SH-SY5Y (cell line): ENCODE measurements at regions not wholly inside any gene's neighbourhood (a gene's known extent, or its start where the extent isn't known, plus 50 kb on each side); places are given as distances from the start of the nearest gene placed in this dataset.

Experiments
- GATA2 ChIP-seq: IDR thresholded peaks from 2 replicates; pipeline ENCODE4 v1.6.1; 2011; ENCODE audit warnings: mild to moderate bottlenecking, low read depth, low read length
- GATA3 ChIP-seq: IDR thresholded peaks from 2 replicates; pipeline ENCODE4 v1.6.1; 2011; ENCODE audit warnings: low read depth, mild to moderate bottlenecking, low read length, moderate library complexity

- TF ChIP-seq GATA3 (no peak), GATA2 (no peak)
Measured at GRCh38 chr15:95293456-95294031, 1037.0 kb upstream of the NR2F2 start.

- TF ChIP-seq GATA2 (no peak), GATA3 (no peak)
Measured at GRCh38 chr15:95295363-95295762, 1035.1 kb upstream of the NR2F2 start.

GRCh38 chr15:95295896-95296625 is 1034.4 kb upstream of the NR2F2 start:
- TF ChIP-seq GATA2: no peak
- TF ChIP-seq GATA3: no peak

- TF ChIP-seq GATA3: no peak
- TF ChIP-seq GATA2: no peak
Measured at GRCh38 chr15:95296643-95297042, 1033.9 kb upstream of the NR2F2 start.

- TF ChIP-seq GATA3 (no peak), GATA2 (no peak)
Measured at GRCh38 chr15:95298729-95299128, 1031.8 kb upstream of the NR2F2 start.

- TF ChIP-seq GATA2: no peak
- TF ChIP-seq GATA3: no peak
Measured at GRCh38 chr15:95300958-95301357, 1029.5 kb upstream of the NR2F2 start.

GRCh38 chr15:95302206-95302605 is 1028.3 kb upstream of the NR2F2 start:
- TF ChIP-seq GATA2 (no peak), GATA3 (no peak)

GRCh38 chr15:95302809-95303208 is 1027.7 kb upstream of the NR2F2 start:
- TF ChIP-seq GATA3: no peak
- TF ChIP-seq GATA2: no peak

GRCh38 chr15:95303713-95304112 is 1026.8 kb upstream of the NR2F2 start:
- no peak for TF ChIP-seq GATA3
- TF ChIP-seq GATA2: no peak

- no peak for TF ChIP-seq GATA3
- no peak for TF ChIP-seq GATA2
Measured at GRCh38 chr15:95304151-95304946, 1026.2 kb upstream of the NR2F2 start.

GRCh38 chr15:95304947-95305400 is 1025.5 kb upstream of the NR2F2 start:
- no peak for TF ChIP-seq GATA3
- TF ChIP-seq GATA2: no peak

- TF ChIP-seq GATA2: no peak
- TF ChIP-seq GATA3: no peak
Measured at GRCh38 chr15:95307115-95307514, 1023.4 kb upstream of the NR2F2 start.

- TF ChIP-seq GATA3: no peak
- TF ChIP-seq GATA2: no peak
Measured at GRCh38 chr15:95319242-95319641, 1011.3 kb upstream of the NR2F2 start.

GRCh38 chr15:95323796-95324195 is 1006.7 kb upstream of the NR2F2 start:
- no peak for TF ChIP-seq GATA3
- TF ChIP-seq GATA2: no peak

- no peak for TF ChIP-seq GATA2
- TF ChIP-seq GATA3: no peak
Measured at GRCh38 chr15:95324656-95325055, 1005.8 kb upstream of the NR2F2 start.
